ENCODE measurements at regions not wholly inside any gene's neighbourhood (a gene's known extent, or its start where the extent isn't known, plus 50 kb on each side); places are given as distances from the start of the nearest gene placed in this dataset.

DNA sequence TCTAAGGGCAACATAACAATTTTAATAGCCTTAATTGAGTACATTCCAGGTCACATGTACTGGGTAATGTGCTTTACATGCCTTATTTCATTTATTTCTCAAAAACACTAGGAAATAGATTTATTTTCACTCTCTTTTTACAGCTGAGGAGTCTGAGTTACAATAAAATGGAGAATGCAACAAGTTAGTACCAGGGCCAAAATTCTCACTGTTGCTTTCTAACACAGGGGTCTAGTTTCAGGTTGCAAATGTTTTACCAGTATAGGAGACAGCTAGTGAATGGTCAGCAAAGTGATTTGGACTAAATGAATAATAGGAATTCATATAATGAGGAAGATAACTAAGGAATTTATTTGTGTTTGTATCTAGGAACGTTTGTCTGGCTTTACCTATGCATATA lies 137.3 kb downstream of the RASSF9 start:
- Histone ChIP-seq H3K4me2 (no peak overlapping the region), H3K9me2 (ENCODE audit: insufficient read depth) (no peaks in the 10 kb centered on the region), H3K9me3 (ENCODE audit: insufficient read depth, low read depth) (no peaks in the 10 kb centered on the region), H2AFZ (no peak overlapping the region), H3K4me1 (replicated peaks; ENCODE audit: insufficient read depth) (no peaks in the 10 kb centered on the region), H3F3A (ENCODE audit: insufficient read depth, low read depth) (no peaks in the 10 kb centered on the region), H4K20me1 (ENCODE audit: insufficient read depth) (no peaks in the 10 kb centered on the region), H3K36me3 (ENCODE audit: low read depth) (no peaks in the 10 kb centered on the region), H3K27me3 (ENCODE audit: insufficient read depth, low read depth) (no peaks in the 10 kb centered on the region), H3K79me2 (ENCODE audit: low read depth) (no peaks in the 10 kb centered on the region), H3K27ac (no peak overlapping the region), H3K4me3 (no peak overlapping the region)
- ChIA-PET POLR2A (ENCODE audit: unreplicated experiment) (no interaction called here), CTCF (no interaction called here)
- TF ChIP-seq CTCF (conservative IDR thresholded peaks at IDR 0.05) (no peak), EZH2 (IDR thresholded peaks at IDR 0.05; ENCODE audit: low read depth) (no peak)
- intact Hi-C loops (cut with micrococcal nuclease; ENCODE audit: unreplicated experiment) = no loop called here
- BruUV-seq (replicated peaks) = no TSS peak
- no peak for DNase-seq

- Histone ChIP-seq H3F3A (ENCODE audit: insufficient read depth, low read depth) (no peaks in the 10 kb centered on the region), H3K79me2 (ENCODE audit: low read depth) (no peaks in the 10 kb centered on the region), H3K9me3 (ENCODE audit: insufficient read depth, low read depth) (no peaks in the 10 kb centered on the region), H3K4me1 (replicated peaks; ENCODE audit: insufficient read depth) (no peaks in the 10 kb centered on the region), H3K27ac (no peak overlapping the region), H3K27me3 (ENCODE audit: insufficient read depth, low read depth) (no peaks in the 10 kb centered on the region), H3K36me3 (ENCODE audit: low read depth) (no peaks in the 10 kb centered on the region), H3K4me3 (no peak overlapping the region), H3K4me2 (no peak overlapping the region), H3K9me2 (ENCODE audit: insufficient read depth) (no peaks in the 10 kb centered on the region), H4K20me1 (ENCODE audit: insufficient read depth) (no peaks in the 10 kb centered on the region), H2AFZ (no peak overlapping the region)
- CTCF ChIA-PET = no interaction called here
- TF ChIP-seq CTCF (conservative IDR thresholded peaks at IDR 0.05) = no peak
- TF ChIP-seq EZH2 (IDR thresholded peaks at IDR 0.05; ENCODE audit: low read depth) = no peak
- no peak for DNase-seq
- POLR2A ChIA-PET (ENCODE audit: unreplicated experiment) = no interaction called here
- no TSS peak for BruUV-seq (replicated peaks)
- intact Hi-C loops (cut with micrococcal nuclease; ENCODE audit: unreplicated experiment) = no loop called here
These were observed 127.4 kb downstream of the RASSF9 start for GRCh38 chr12:85708775-85709174.

GRCh38 chr12:85711735-85712390 lies 124.3 kb downstream of the RASSF9 start:
- ChIA-PET POLR2A (ENCODE audit: unreplicated experiment) (no interaction called here), CTCF (no interaction called here)
- Histone ChIP-seq H3K27me3 (ENCODE audit: insufficient read depth, low read depth) (no peaks in the 10 kb centered on the region), H3K4me2 (no peak overlapping the region), H4K20me1 (ENCODE audit: insufficient read depth) (no peaks in the 10 kb centered on the region), H3F3A (ENCODE audit: insufficient read depth, low read depth) (no peaks in the 10 kb centered on the region), H3K4me1 (replicated peaks; ENCODE audit: insufficient read depth) (no peaks in the 10 kb centered on the region), H2AFZ (no peak overlapping the region), H3K79me2 (ENCODE audit: low read depth) (no peaks in the 10 kb centered on the region), H3K9me3 (ENCODE audit: insufficient read depth, low read depth) (no peaks in the 10 kb centered on the region), H3K9me2 (ENCODE audit: insufficient read depth) (no peaks in the 10 kb centered on the region; the same call in 1 of the 2 replicates), H3K4me3 (no peak overlapping the region), H3K36me3 (ENCODE audit: low read depth) (no peaks in the 10 kb centered on the region), H3K27ac (no peak overlapping the region)
- DNase-seq = no peak
- BruUV-seq (replicated peaks) = no TSS peak
- intact Hi-C loops (cut with micrococcal nuclease; ENCODE audit: unreplicated experiment) = no loop called here
- TF ChIP-seq EZH2 (IDR thresholded peaks at IDR 0.05; ENCODE audit: low read depth) = no peak
- no peak for TF ChIP-seq CTCF (conservative IDR thresholded peaks at IDR 0.05)

All from PC-9 (cell line).